Neutrophil (primary cell): ENCODE measurements at regions not wholly inside any gene's neighbourhood (a gene's known extent, or its start where the extent isn't known, plus 50 kb on each side); places are given as distances from the start of the nearest gene placed in this dataset.

Experiments used
- H3K27ac ChIP-seq: fragments of 200-600 bp; sonication (generic); 2 replicates; pipeline ENCODE4 v1.5.1; 2016; ENCODE audit warnings: mild to moderate bottlenecking, moderate library complexity
- H3K27me3 ChIP-seq: fragments of 200-600 bp; sonication (generic); 2 replicates; pipeline ENCODE4 v1.6.0; 2016; ENCODE audit warnings: mild to moderate bottlenecking
- H3K36me3 ChIP-seq: fragments of 200-600 bp; sonication (generic); 2 replicates; pipeline ENCODE4 v1.5.1; 2017
- H3K4me1 ChIP-seq, 2 experiments: fragments of 200-600 bp in 1 of 2; sonication (generic) in 1 of 2; 1 replicate in 1 of 2; 2 replicates in 1 of 2; pipeline versions ENCODE4 v1.5.1 to v1.6.1; 2013 to 2016; ENCODE audit warnings: low read depth in 1 of 2, low read length in 1 of 2, mild to moderate bottlenecking in 1 of 2, moderate library complexity in 1 of 2; ENCODE audit not compliant: control insufficient read depth in 1 of 2, insufficient read depth in 1 of 2
- H3K4me3 ChIP-seq, 2 experiments: fragments of 200-600 bp in 1 of 2; sonication (generic) in 1 of 2; 1 replicate in 1 of 2; 2 replicates in 1 of 2; pipeline ENCODE4 v1.5.1; 2013 to 2016; ENCODE audit warnings: low read depth in 1 of 2, low read length in 1 of 2, mild to moderate bottlenecking in 1 of 2, moderate library complexity in 1 of 2
- H3K9me3 ChIP-seq: fragments of 200-600 bp; sonication (generic); 2 replicates; pipeline ENCODE4 v1.5.1; 2016
- CTCF ChIP-seq: fragments of 200-600 bp; sonication (generic); IDR thresholded peaks from 2 replicates; pipeline ENCODE4 v1.5.1; 2016; ENCODE audit warnings: antibody characterized with exemption

- Histone ChIP-seq H3K4me1 (no peaks in the 10 kb centered on the region), H3K27ac (no peak overlapping the region), H3K4me3 (no peak overlapping the region)
These were observed 143.8 kb downstream of the FGF1 start for GRCh38 chr5:142542078-142542477.

GRCh38 chr5:142540922-142541422 lies 144.9 kb downstream of the FGF1 start:
- Histone ChIP-seq H3K4me3 (no peak overlapping the region), H3K9me3 (no peaks in the 10 kb centered on the region), H3K27me3 (peaks cover 36% of the 10 kb centered on the region), H3K4me1 (no peaks in the 10 kb centered on the region), H3K27ac (no peak overlapping the region), H3K36me3 (no peaks in the 10 kb centered on the region)
- no peak for TF ChIP-seq CTCF

More at GRCh38 chr5:142542078-142542477, 143.8 kb downstream of the FGF1 start:
- no peak for TF ChIP-seq CTCF
- Histone ChIP-seq H3K36me3 (no peaks in the 10 kb centered on the region), H3K27me3 (peaks cover 36% of the 10 kb centered on the region), H3K9me3 (no peaks in the 10 kb centered on the region)

- no peaks in the 10 kb centered on the region for H3K36me3 ChIP-seq
- no peak overlapping the region for H3K4me3 ChIP-seq
- H3K9me3 ChIP-seq: no peaks in the 10 kb centered on the region
- no peak overlapping the region for H3K27ac ChIP-seq
- no peaks in the 10 kb centered on the region for H3K4me1 ChIP-seq
- no peak for TF ChIP-seq CTCF
- H3K27me3 ChIP-seq: peaks cover 30% of the 10 kb centered on the region
These were observed 146.6 kb downstream of the FGF1 start for GRCh38 chr5:142539154-142539740.

- Histone ChIP-seq H3K36me3 (no peaks in the 10 kb centered on the region), H3K4me1 (no peaks in the 10 kb centered on the region), H3K4me3 (no peak overlapping the region), H3K27ac (no peak overlapping the region), H3K27me3 (peaks cover 17% of the 10 kb centered on the region), H3K9me3 (no peaks in the 10 kb centered on the region)
- TF ChIP-seq CTCF: no peak
These were observed 148.0 kb downstream of the FGF1 start for GRCh38 chr5:142537938-142538337.

- Histone ChIP-seq H3K36me3 (no peaks in the 10 kb centered on the region), H3K4me3 (no peak overlapping the region), H3K27ac (no peak overlapping the region), H3K4me1 (no peaks in the 10 kb centered on the region), H3K27me3 (peaks cover 3% of the 10 kb centered on the region), H3K9me3 (no peaks in the 10 kb centered on the region)
- TF ChIP-seq CTCF: no peak
These were observed 153.1 kb downstream of the FGF1 start for GRCh38 chr5:142532781-142533176.
